ENCODE measurements at regions not wholly inside any gene's neighbourhood (a gene's known extent, or its start where the extent isn't known, plus 50 kb on each side); places are given as distances from the start of the nearest gene placed in this dataset.

DNA sequence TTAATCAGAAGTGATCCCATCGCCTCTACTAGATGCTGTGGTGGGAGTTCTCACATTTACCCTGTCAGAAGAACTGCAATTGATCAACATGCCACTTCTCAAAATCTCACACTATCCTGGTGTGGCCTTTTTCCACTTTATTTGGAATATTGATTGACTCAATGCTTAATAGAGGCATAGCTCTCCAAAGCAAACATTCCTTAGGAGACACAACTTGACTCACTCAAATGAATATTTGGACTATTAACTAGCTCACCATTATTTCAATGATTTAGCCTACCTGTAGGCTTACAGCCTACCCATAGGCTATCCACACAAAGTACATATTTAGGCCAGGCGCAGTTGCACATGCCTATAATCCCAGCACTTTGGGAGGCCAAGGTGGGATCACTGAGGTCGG, 186.5 kb downstream of the KLHL28 start (continued):
- TF ChIP-seq, protein P1, sequence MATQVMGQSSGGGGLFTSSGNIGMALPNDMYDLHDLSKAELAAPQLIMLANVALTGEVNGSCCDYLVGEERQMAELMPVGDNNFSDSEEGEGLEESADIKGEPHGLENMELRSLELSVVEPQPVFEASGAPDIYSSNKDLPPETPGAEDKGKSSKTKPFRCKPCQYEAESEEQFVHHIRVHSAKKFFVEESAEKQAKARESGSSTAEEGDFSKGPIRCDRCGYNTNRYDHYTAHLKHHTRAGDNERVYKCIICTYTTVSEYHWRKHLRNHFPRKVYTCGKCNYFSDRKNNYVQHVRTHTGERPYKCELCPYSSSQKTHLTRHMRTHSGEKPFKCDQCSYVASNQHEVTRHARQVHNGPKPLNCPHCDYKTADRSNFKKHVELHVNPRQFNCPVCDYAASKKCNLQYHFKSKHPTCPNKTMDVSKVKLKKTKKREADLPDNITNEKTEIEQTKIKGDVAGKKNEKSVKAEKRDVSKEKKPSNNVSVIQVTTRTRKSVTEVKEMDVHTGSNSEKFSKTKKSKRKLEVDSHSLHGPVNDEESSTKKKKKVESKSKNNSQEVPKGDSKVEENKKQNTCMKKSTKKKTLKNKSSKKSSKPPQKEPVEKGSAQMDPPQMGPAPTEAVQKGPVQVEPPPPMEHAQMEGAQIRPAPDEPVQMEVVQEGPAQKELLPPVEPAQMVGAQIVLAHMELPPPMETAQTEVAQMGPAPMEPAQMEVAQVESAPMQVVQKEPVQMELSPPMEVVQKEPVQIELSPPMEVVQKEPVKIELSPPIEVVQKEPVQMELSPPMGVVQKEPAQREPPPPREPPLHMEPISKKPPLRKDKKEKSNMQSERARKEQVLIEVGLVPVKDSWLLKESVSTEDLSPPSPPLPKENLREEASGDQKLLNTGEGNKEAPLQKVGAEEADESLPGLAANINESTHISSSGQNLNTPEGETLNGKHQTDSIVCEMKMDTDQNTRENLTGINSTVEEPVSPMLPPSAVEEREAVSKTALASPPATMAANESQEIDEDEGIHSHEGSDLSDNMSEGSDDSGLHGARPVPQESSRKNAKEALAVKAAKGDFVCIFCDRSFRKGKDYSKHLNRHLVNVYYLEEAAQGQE (IDR thresholded peaks at IDR 0.05) = no peak
- TF ChIP-seq, protein P2, sequence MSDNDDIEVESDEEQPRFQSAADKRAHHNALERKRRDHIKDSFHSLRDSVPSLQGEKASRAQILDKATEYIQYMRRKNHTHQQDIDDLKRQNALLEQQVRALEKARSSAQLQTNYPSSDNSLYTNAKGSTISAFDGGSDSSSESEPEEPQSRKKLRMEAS (IDR thresholded peaks at IDR 0.05) = no peak
- no peak for TF ChIP-seq EGR1 (IDR thresholded peaks at IDR 0.05; ENCODE audit: low read depth in 2 of 2)

DNA sequence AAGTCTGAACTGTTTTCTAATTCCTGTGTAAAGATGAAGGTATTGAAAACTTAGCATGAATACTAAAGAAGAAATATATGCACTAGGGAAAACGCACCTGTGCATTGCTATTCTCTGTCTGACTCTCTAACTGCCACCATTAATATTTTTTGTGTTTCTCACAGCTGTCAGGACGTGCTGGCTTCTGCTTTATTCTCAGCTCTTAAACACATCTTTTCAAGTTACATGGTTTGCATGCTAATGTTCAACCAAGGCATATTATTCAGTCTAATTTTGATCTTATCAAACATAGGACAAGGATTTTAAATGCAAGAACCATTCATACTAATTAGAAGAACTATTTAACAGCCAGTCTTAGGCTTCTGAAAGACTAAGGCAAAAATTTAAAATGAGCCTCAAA, 187.4 kb downstream of the KLHL28 start:
- WGBS = 73% methylated on average over 2 of the region's 2 CpGs
- no peak for DNase-seq (ENCODE audit: low spot score)
- Histone ChIP-seq H3K9ac (ENCODE audit: low read depth in 1 of 2, low read length in 2 of 2) (no peak overlapping the region), H3K27me3 (ENCODE audit: control insufficient read depth in 4 of 4, insufficient read depth in 4 of 4, low read length in 3 of 4) (peaks cover 0 to 3% (median 0%) of the 10 kb centered on the region in 4 donors), H3K4me3 (ENCODE audit: low read depth in 1 of 3, low read length in 3 of 3) (no peak overlapping the region), H3K36me3 (ENCODE audit: control insufficient read depth in 4 of 4, insufficient read depth in 3 of 4, low read depth in 1 of 4, low read length in 3 of 4) (no peaks in the 10 kb centered on the region), H3K4me1 (ENCODE audit: control insufficient read depth in 4 of 4, insufficient read depth in 4 of 4, low read length in 3 of 4) (no peaks in the 10 kb centered on the region), H3K27ac (ENCODE audit: low read depth in 1 of 2, low read length in 2 of 2) (no peak overlapping the region), H3K9me3 (ENCODE audit: control insufficient read depth in 4 of 4, low read length in 3 of 4) (no peaks in the 10 kb centered on the region)
- TF ChIP-seq, protein P3, sequence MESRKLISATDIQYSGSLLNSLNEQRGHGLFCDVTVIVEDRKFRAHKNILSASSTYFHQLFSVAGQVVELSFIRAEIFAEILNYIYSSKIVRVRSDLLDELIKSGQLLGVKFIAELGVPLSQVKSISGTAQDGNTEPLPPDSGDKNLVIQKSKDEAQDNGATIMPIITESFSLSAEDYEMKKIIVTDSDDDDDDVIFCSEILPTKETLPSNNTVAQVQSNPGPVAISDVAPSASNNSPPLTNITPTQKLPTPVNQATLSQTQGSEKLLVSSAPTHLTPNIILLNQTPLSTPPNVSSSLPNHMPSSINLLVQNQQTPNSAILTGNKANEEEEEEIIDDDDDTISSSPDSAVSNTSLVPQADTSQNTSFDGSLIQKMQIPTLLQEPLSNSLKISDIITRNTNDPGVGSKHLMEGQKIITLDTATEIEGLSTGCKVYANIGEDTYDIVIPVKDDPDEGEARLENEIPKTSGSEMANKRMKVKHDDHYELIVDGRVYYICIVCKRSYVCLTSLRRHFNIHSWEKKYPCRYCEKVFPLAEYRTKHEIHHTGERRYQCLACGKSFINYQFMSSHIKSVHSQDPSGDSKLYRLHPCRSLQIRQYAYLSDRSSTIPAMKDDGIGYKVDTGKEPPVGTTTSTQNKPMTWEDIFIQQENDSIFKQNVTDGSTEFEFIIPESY (IDR thresholded peaks at IDR 0.05) = no peak
- no peak for TF ChIP-seq RAD21 (IDR thresholded peaks at IDR 0.05)
- TF ChIP-seq HNF4A (conservative IDR thresholded peaks at IDR 0.05) = no peak
- no peak for TF ChIP-seq TAF1 (conservative IDR thresholded peaks at IDR 0.05)
- TF ChIP-seq, protein P4, sequence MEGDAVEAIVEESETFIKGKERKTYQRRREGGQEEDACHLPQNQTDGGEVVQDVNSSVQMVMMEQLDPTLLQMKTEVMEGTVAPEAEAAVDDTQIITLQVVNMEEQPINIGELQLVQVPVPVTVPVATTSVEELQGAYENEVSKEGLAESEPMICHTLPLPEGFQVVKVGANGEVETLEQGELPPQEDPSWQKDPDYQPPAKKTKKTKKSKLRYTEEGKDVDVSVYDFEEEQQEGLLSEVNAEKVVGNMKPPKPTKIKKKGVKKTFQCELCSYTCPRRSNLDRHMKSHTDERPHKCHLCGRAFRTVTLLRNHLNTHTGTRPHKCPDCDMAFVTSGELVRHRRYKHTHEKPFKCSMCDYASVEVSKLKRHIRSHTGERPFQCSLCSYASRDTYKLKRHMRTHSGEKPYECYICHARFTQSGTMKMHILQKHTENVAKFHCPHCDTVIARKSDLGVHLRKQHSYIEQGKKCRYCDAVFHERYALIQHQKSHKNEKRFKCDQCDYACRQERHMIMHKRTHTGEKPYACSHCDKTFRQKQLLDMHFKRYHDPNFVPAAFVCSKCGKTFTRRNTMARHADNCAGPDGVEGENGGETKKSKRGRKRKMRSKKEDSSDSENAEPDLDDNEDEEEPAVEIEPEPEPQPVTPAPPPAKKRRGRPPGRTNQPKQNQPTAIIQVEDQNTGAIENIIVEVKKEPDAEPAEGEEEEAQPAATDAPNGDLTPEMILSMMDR (IDR thresholded peaks at IDR 0.05; ENCODE audit: low read depth, low read length, missing input control) = no peak
- TF ChIP-seq, protein P5, sequence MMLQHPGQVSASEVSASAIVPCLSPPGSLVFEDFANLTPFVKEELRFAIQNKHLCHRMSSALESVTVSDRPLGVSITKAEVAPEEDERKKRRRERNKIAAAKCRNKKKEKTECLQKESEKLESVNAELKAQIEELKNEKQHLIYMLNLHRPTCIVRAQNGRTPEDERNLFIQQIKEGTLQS (IDR thresholded peaks at IDR 0.05) = no peak
- TF ChIP-seq JUND (IDR thresholded peaks at IDR 0.05) = no peak
- TF ChIP-seq RXRA (IDR thresholded peaks at IDR 0.05) = no peak
- no peak for TF ChIP-seq NR2F2 (IDR thresholded peaks at IDR 0.05)
- TF ChIP-seq, protein P1 (IDR thresholded peaks at IDR 0.05) = no peak
- no peak for TF ChIP-seq FOXA2 (IDR thresholded peaks at IDR 0.05)
- TF ChIP-seq GABPA (IDR thresholded peaks at IDR 0.05 in 1 of 2, conservative IDR thresholded peaks at IDR 0.05 in 1 of 2) = no peak
- no peak for TF ChIP-seq SP1 (IDR thresholded peaks at IDR 0.05)
- TF ChIP-seq EGR1 (IDR thresholded peaks at IDR 0.05; ENCODE audit: low read depth in 2 of 2) = no peak
- TF ChIP-seq HNF4G (IDR thresholded peaks at IDR 0.05) = no peak
- no peak for TF ChIP-seq YY1 (IDR thresholded peaks at IDR 0.05)
- TF ChIP-seq FOXA1 (IDR thresholded peaks at IDR 0.05) = no peak
- TF ChIP-seq, protein P2 (IDR thresholded peaks at IDR 0.05) = no peak
